ENCODE measurements at regions not wholly inside any gene's neighbourhood (a gene's known extent, or its start where the extent isn't known, plus 50 kb on each side); places are given as distances from the start of the nearest gene placed in this dataset.
"Not testable (repeated sequence)": the region's sequence is repeated elsewhere in the genome, so short reads cannot be mapped to it uniquely, and the experiment has no call there.

- no peak for DNase-seq
Measured at GRCh38 chr4:28247805-28248204, 1387.2 kb downstream of the STIM2 start.

GRCh38 chr4:28248269-28248668 lies 1387.6 kb downstream of the STIM2 start:
- DNase-seq: peak; percentile 22

GRCh38 chr4:28250646-28251045 lies 1390.0 kb downstream of the STIM2 start:
- no peak for DNase-seq

GRCh38 chr4:28251831-28252230 lies 1391.2 kb downstream of the STIM2 start:
- DNase-seq: no peak

- no peak for DNase-seq
Measured at GRCh38 chr4:28254003-28254402, 1393.4 kb downstream of the STIM2 start.

GRCh38 chr4:28256295-28256694 lies 1395.7 kb downstream of the STIM2 start:
- no peak for DNase-seq

- no peak for DNase-seq
Measured at GRCh38 chr4:28259951-28260350, 1399.3 kb downstream of the STIM2 start.

- DNase-seq: no peak
Measured at GRCh38 chr4:28267166-28267565, 1406.5 kb downstream of the STIM2 start.

- DNase-seq: no peak
Measured at GRCh38 chr4:28269426-28269825, 1408.8 kb downstream of the STIM2 start.

GRCh38 chr4:28277931-28278330 lies 1417.3 kb downstream of the STIM2 start:
- no peak for DNase-seq

- no peak for DNase-seq
Measured at GRCh38 chr4:28278676-28279075, 1418.0 kb downstream of the STIM2 start.

- DNase-seq: no peak
Measured at GRCh38 chr4:28279249-28279648, 1418.6 kb downstream of the STIM2 start.

- DNase-seq: not testable (repeated sequence)
Measured at GRCh38 chr4:28286266-28286665, 1425.6 kb downstream of the STIM2 start.

- no peak for DNase-seq
Measured at GRCh38 chr4:28287831-28288233, 1427.2 kb downstream of the STIM2 start.

- no peak for DNase-seq
Measured at GRCh38 chr4:28296239-28296638, 1435.6 kb downstream of the STIM2 start.

- no peak for DNase-seq
Measured at GRCh38 chr4:28310926-28311325, 1450.3 kb downstream of the STIM2 start.

- DNase-seq: not testable (repeated sequence)
Measured at GRCh38 chr4:28312497-28312896, 1451.9 kb downstream of the STIM2 start.

- no peak for DNase-seq
Measured at GRCh38 chr4:28313729-28314713, 1453.4 kb downstream of the STIM2 start.

GRCh38 chr4:28317221-28317620 lies 1456.6 kb downstream of the STIM2 start:
- DNase-seq: no peak

GRCh38 chr4:28334249-28334648 lies 1473.6 kb downstream of the STIM2 start:
- DNase-seq: no peak

- no peak for DNase-seq
Measured at GRCh38 chr4:28341784-28342183, 1481.1 kb downstream of the STIM2 start.

GRCh38 chr4:28350485-28350884 lies 1489.8 kb downstream of the STIM2 start:
- no peak for DNase-seq

GRCh38 chr4:28351102-28351501 lies 1490.5 kb downstream of the STIM2 start:
- DNase-seq: no peak

GRCh38 chr4:28351826-28352225 lies 1491.2 kb downstream of the STIM2 start:
- DNase-seq: no peak

Data from OCI-M1 (cell line).